ENCODE measurements at regions not wholly inside any gene's neighbourhood (a gene's known extent, or its start where the extent isn't known, plus 50 kb on each side); places are given as distances from the start of the nearest gene placed in this dataset.

DNA sequence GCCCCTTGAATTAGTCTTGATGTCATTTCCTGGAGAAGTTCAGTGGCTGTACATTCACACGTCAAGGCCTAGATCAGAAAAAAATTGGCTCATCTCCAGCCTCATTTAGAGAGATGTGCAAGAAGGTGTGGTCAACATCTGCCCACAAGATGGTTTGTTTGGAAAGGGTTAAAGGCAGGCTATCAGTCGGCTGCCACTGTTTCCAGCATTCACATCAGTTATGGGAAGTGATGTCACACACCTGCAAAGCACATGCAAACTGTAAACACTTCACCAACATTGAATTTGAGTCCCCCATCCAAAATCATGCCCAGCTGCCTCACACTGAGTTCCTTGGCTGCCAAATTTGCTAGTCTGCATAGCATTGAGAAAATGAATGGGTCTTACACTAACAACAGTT is 498.3 kb upstream of the INTU start:
- FAIRE-seq = no peak

DNA sequence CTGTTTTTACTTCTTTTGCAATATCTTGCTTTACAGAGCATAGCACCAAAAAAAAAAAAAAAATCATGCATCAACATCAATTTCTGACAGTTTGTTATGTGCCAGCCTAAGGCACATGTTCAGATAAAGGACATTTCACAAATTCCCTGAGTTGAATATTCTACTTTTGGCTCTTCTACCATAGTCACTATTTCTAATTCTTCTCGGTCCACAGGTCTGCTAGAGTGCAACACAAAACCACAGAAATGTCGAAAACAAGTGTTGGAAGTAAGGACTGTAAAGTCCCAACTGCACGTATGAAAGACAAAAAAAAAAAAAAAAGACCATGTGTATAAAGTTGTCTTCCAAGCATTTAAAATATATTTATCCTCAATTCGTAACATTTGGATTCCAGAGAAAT is 494.2 kb upstream of the INTU start:
- no peak for FAIRE-seq

DNA sequence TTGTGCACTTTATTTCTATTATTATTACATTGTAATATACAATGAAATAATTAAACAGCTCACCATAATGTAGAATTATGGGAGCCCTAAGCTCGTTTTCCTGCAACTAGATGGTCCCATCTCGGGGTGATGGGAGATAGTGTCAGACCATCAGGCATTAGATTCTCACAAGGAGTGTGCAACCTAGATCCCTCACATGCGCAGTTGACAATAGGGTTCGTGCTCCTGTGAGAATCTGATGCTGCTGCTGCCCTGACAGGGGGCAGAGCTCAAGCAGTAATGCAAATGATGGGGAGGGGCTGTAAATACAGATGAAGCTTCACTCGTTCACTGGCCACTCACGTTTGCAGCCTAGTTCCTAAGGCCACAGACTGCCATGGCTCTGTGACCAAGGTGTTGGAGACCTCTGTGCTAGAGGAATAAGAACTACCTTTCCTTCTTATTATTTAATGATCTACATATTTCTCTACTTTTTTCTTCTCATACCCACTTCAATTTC is 492.9 kb upstream of the INTU start:
- no peak for FAIRE-seq

- FAIRE-seq = no peak
These were observed 492.5 kb upstream of the INTU start for GRCh38 chr4:127140306-127140705.

DNA sequence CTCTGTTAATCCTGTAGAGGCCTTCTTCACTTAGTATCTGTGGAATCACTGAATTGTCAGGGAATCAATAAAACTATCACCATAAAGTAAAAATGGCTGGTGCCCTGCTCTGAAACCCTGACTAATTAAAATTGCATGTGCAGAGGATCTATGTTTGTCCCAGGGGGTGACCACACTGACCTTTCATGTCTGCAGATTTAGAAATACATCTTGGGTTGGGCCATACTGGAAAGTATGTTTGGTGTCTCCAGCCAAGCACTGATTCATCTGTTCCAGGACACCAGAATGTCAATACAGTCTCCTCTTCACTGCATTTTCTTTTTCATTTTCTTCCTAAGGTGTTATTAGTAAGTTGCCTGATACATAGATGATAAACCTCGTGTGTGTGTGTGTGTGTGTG is 490.9 kb upstream of the INTU start:
- no peak for FAIRE-seq

DNA sequence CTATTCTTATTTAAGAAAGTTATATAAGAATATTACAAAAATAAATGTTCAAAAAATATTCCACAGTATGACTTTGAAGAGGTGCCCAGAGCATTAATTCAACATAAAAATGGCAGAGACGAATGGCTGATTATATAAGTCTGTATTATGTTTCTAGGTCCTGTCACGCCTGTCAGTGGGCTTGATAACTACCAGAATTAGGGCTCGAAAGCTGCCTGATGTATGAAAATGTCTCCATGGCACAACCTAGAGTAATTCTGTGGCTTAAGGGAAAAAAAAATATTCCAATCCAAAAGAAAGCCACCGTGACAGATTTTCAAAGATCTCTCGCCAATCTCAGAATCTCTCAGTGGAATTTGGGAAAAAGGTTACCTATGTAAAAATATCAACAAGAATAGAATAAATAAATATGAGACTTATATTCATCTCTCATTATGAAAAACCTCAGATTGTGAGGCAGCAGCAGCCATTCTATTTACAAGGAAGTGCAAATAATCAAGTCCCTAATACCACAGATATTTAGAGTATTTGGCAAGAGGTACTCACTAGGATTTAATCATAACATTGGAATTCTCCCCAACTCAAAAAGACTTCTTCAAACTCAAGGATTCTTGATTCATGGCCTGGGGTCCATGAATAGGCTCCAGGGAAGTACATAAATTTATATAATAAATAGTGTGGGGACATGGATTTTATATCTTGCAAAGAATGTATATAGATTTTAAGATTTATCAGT is 489.1 kb upstream of the INTU start:
- FAIRE-seq = no peak

- FAIRE-seq = no peak
These were observed 487.7 kb upstream of the INTU start for GRCh38 chr4:127145006-127145540.

DNA sequence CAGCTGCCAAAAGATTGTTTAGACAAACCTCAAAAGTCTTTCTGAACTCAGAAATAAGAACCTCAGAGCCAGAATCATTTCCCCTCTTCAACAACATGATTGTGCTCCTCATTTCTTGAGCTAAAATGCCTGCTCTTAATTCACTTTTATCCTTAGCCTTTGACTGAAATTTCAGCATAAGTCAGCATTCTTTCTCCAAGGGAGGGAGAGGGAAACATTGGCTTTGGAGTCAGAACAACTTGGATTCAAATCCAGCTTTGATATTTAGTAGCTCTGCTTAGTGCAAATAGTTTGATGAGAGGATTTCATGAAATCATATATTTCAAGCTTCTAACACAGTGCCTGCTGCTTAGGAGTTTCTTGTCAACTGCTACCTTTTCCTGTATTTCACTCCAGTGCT is 484.6 kb upstream of the INTU start:
- FAIRE-seq = no peak

DNA sequence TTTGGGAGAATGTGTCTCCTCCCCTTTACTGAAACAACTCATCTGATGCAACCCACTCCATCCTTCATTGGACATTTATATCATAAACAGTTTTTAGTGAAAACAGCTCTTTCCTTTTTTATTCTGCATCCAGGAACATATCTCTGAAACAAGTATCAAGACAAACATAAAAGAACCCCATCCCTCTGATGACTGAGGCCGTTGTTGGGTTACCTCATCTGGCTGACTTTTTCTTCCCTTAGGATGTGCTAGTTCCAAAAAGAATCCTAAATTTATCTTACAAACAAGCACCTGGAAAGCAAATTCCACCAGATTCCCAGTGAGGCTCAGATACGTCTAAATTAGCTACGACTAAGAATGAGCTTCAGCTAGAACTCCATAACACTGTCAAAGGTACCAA is 483.7 kb upstream of the INTU start:
- no peak for FAIRE-seq

DNA sequence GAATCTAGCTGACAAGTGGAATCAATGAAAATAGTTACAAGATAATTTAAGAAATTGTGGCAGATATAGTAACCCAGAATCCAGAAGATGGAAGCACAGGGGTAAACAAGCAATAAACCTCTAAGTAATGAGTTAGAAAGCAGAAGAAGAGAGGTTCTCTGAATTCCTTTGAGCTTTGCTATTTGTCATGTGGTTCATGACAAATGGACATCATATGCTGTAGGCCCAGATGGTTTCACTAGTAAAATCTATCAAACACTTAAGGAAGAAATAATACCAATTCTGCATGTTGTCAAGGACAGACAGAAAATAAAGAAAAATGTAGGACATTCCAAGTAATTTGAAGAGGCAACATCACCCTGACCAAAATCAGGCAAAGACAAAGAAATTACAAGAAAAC is 480.8 kb upstream of the INTU start:
- FAIRE-seq = no peak

- no peak for FAIRE-seq
These were observed 477.6 kb upstream of the INTU start for GRCh38 chr4:127155116-127155515.

GRCh38 chr4:127155555-127155954 is 477.2 kb upstream of the INTU start:
- FAIRE-seq = no peak

GRCh38 chr4:127162741-127163140 is 470.0 kb upstream of the INTU start:
- FAIRE-seq = no peak

DNA sequence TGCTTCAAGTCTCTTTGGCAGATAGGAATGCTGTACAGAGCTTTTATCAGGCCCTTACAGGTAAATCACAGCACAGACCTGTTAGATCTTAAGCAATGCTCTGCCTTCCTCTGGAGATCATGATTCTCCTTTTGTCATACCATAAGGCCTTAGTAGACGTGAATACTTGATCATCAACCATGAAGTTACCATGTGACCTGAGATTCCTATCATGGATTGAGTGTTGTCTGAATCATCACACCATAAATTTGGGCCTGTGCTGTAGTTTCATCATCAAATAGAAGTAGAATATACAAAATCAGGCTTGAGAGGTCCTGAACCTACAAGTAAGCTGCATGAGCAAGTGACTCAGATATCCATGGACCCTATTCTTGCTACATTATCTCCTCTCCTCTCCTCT is 466.8 kb upstream of the INTU start:
- FAIRE-seq = no peak

- no peak for FAIRE-seq
These were observed 458.6 kb upstream of the INTU start for GRCh38 chr4:127174201-127174600.

- no peak for FAIRE-seq
These were observed 458.1 kb upstream of the INTU start for GRCh38 chr4:127174616-127175015.

GRCh38 chr4:127179256-127180087 is 453.3 kb upstream of the INTU start:
- no peak for FAIRE-seq

DNA sequence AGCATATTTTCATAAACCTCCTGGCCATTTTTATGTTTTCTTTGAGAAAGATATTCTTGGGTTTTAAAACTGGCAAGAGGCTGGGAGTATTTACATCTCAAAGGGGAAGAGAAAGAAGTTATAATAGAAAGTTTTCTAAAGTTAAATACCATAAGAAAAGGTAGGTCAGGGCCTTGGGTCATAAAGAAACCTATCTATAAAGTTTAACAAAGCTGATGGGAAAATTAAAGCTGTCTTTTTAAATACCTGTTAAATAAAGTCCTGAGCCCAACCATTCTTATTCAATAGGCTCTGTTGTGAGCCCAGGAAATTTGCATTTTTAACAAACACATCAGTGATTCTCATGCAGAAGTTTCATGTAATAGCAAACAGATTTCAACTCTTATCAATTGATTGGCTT is 451.8 kb upstream of the INTU start:
- FAIRE-seq = no peak

DNA sequence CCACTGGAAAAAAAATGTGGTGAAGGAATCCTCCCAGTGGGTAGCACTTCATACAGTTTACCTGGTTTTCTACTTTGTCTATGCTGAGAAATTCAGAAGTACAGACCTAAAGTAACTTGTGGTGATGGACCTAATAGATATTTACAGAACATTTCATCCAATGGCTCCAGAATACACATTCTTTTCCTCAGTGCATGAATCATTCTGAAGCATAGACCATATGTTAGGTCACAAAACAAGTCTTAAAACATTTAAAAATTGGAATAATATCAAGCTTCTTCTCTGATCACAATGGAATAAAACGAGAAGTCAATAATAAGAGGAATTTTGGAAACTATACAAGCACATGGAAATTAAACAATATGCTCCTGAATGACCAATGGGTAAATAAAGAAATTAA is 450.1 kb upstream of the INTU start:
- FAIRE-seq = peak; percentile 43

- no peak for FAIRE-seq
These were observed 443.9 kb upstream of the INTU start for GRCh38 chr4:127188847-127189246.

DNA sequence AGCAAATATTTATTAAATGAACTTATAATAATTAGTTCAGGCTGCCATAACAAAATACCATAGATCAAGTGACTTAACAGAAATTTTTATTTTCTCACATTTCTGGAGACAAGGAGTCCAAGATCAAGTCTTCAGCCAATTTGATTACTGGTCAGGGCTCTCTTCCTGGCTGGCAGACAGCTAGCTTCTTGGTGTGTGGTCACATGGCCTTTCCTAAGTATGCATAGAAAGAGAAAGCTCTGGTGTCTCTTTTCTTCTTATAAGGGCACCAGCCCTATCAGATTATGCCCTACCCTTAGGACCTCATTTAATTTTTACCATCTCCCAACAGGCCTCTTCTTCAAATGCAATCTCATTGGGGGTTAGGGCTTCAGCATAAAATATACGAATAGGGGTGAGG is 438.5 kb upstream of the INTU start:
- no peak for FAIRE-seq

GRCh38 chr4:127196655-127197352 is 436.0 kb upstream of the INTU start:
- FAIRE-seq = no peak

DNA sequence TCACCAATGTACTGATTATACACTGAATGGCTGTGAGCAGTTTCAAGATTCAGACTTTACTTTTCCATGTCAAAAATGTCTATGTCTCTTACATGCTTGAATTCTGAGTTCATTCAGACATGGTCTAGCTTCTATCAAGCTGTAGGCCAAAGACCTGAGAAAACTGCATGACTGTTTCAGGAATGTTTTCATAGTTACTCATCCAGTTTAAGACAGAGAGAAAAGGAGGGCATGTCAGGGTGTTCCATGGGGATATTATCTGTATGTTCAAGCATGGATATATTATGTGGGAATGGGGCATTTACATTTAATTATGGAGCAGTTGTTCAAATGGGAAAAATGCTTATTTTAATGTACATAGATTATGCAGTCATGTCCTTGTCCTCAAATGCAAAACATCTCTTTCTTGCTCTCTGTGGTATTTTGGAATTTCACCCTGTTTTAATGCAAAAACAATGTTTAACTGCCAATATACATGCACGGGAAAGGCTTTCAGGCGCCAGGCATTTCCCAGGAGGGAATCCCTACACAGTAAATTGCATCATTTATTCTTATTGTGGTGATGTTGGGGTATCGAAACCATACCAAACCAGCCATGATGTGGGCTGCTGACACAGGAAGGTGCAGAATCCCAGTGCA is 429.1 kb upstream of the INTU start:
- no peak for FAIRE-seq

All from endometrium (tissue), 2 donors.